SK-N-SH (cell line): ENCODE measurements at regions not wholly inside any gene's neighbourhood (a gene's known extent, or its start where the extent isn't known, plus 50 kb on each side); places are given as distances from the start of the nearest gene placed in this dataset.
"Not testable (repeated sequence)": the region's sequence is repeated elsewhere in the genome, so short reads cannot be mapped to it uniquely, and the experiment has no call there.

Experiments
- CTCF ChIA-PET: fragments of 300-600, 350-600 bp; formaldehyde crosslinking; extraction: SDS; loops from one replicate; lab custom pipeline; 2021; lab: Yijun Ruan, JAX
- POLR2A ChIA-PET: fragments of 350-600 bp; sonication (Branson Sonifier 250); formaldehyde crosslinking; extraction: SDS; loops from one replicate; lab custom pipeline; 2020; ENCODE audit warnings: antibody characterized with exemption, inconsistent platforms; lab: Yijun Ruan, JAX
- DNase-seq: peaks from one replicate; pipeline ENCODE4 v3.0.0; 2012
- H2AFZ ChIP-seq: fragments of 200-600 bp; sonication (generic); 2 replicates; pipeline ENCODE4 v1.8.1; 2016; ENCODE audit warnings: antibody characterized with exemption, mild to moderate bottlenecking, low read depth
- H3F3A ChIP-seq: fragments of 200-600 bp; sonication (generic); replicated peaks from 2 replicates; pipeline ENCODE3; 2016; ENCODE audit warnings: antibody characterized with exemption, mild to moderate bottlenecking; ENCODE audit not compliant: insufficient read depth
- H3K27ac ChIP-seq, 2 experiments: fragments of 200-500 bp in 1 of 2; fragments of 200-600 bp in 1 of 2; sonication (Bioruptor generic) in 1 of 2; sonication (generic), shearing (Covaris generic) in 1 of 2; 2 replicates each; pipeline versions ENCODE4 v1.5.1 to v1.6.1; 2014 to 2016; ENCODE audit warnings: low read depth in 2 of 2, inconsistent platforms in 1 of 2, low read length in 1 of 2, mild to moderate bottlenecking in 1 of 2, mixed read lengths in 1 of 2
- H3K27me3 ChIP-seq: fragments of 200-600 bp; sonication (generic), shearing (Covaris generic); 2 replicates; pipeline ENCODE4 v1.6.1; 2016; ENCODE audit warnings: mixed run types; ENCODE audit not compliant: insufficient read depth
- H3K36me3 ChIP-seq, 2 experiments: fragments of 200-500 bp in 1 of 2; fragments of 200-600 bp in 1 of 2; sonication (Bioruptor generic) in 1 of 2; sonication (generic) in 1 of 2; replicated peaks in 1 of 2; 2 replicates each; pipeline versions ENCODE3 to v1.5.1; 2014 to 2016; ENCODE audit warnings: low read length in 1 of 2, mild to moderate bottlenecking in 1 of 2; ENCODE audit not compliant: insufficient read depth in 2 of 2, control insufficient read depth in 1 of 2
- H3K4me1 ChIP-seq, 2 experiments: fragments of 200-500 bp in 1 of 2; fragments of 200-600 bp in 1 of 2; sonication (Bioruptor generic) in 1 of 2; sonication (generic), shearing (Covaris generic) in 1 of 2; 2 replicates each; pipeline versions ENCODE4 v1.5.1 to v1.6.1; 2014 to 2016; ENCODE audit warnings: low read depth in 1 of 2, low read length in 1 of 2, mixed run types in 1 of 2; ENCODE audit not compliant: insufficient read depth in 2 of 2, control insufficient read depth in 1 of 2
- H3K4me2 ChIP-seq: fragments of 200-600 bp; sonication (generic), shearing (Covaris generic); 2 replicates; pipeline ENCODE4 v1.6.1; 2017; ENCODE audit warnings: mixed run types
- H3K4me3 ChIP-seq, 2 experiments: fragments of 200-500 bp in 1 of 2; fragments of 200-600 bp in 1 of 2; sonication (Bioruptor generic) in 1 of 2; sonication (generic), shearing (Covaris generic) in 1 of 2; 2 replicates each; pipeline versions ENCODE4 v1.5.1 to v1.8.1; 2014 to 2016; ENCODE audit warnings: low read depth in 2 of 2, inconsistent platforms in 1 of 2, low read length in 1 of 2, mild to moderate bottlenecking in 1 of 2, mixed read lengths in 1 of 2, moderate library complexity in 1 of 2
- H3K79me2 ChIP-seq: fragments of 200-600 bp; sonication (generic); 2 replicates; pipeline ENCODE4 v1.8.1; 2017; ENCODE audit warnings: mild to moderate bottlenecking; ENCODE audit not compliant: insufficient read depth
- H3K9ac ChIP-seq: fragments of 200-600 bp; sonication (generic); 2 replicates; pipeline ENCODE4 v1.6.1; 2017; ENCODE audit warnings: mixed run types
- H3K9me2 ChIP-seq: fragments of 200-600 bp; sonication (generic); 2 replicates; pipeline ENCODE4 v1.6.1; 2017; ENCODE audit warnings: mixed run types
- H3K9me3 ChIP-seq: fragments of 200-600 bp; sonication (generic); 2 replicates; pipeline ENCODE4 v1.6.1; 2017; ENCODE audit warnings: mixed run types, mild to moderate bottlenecking, moderate library complexity
- H4K20me1 ChIP-seq: fragments of 200-600 bp; sonication (generic); 2 replicates; pipeline ENCODE4 v1.6.1; 2017; ENCODE audit warnings: mild to moderate bottlenecking, mixed run types; ENCODE audit not compliant: insufficient read depth
- CHD2 ChIP-seq: fragments of 150-350 bp; IDR thresholded peaks from 2 replicates; pipeline ENCODE4 v1.6.1; 2018; ENCODE audit warnings: low read length; ENCODE audit not compliant: partially characterized antibody
- EZH2phosphoT487 ChIP-seq: fragments of 200-600 bp; sonication (generic); IDR thresholded peaks from 2 replicates; pipeline ENCODE4 v1.6.1; 2017; ENCODE audit warnings: low read depth, mixed run types, mild to moderate bottlenecking, antibody characterized with exemption, moderate library complexity, borderline replicate concordance
- FOXJ3 ChIP-seq: sonication (generic); formaldehyde crosslinking; IDR thresholded peaks from 2 replicates; pipeline ENCODE4 v1.5.1; 2020; ENCODE audit warnings: mild to moderate bottlenecking, missing genetic modification reagents
- FOXM1 ChIP-seq: IDR thresholded peaks from 2 replicates; pipeline ENCODE4 v1.4.0; 2012; ENCODE audit warnings: low read depth, mild to moderate bottlenecking
- JUND ChIP-seq: IDR thresholded peaks from 2 replicates; pipeline ENCODE4 v1.4.0; 2012
- NRF1 ChIP-seq: IDR thresholded peaks from 2 replicates; pipeline ENCODE4 v1.6.1; 2012; ENCODE audit warnings: low read depth, mild to moderate bottlenecking, low read length
- RAD21 ChIP-seq: IDR thresholded peaks from 2 replicates; pipeline ENCODE4 v1.6.1; 2012; ENCODE audit warnings: mild to moderate bottlenecking, low read length
- RCOR1 ChIP-seq: fragments of 150-350 bp; IDR thresholded peaks from 2 replicates; pipeline ENCODE4 v1.6.1; 2017; ENCODE audit warnings: antibody characterized with exemption, low read length
- RXRA ChIP-seq: IDR thresholded peaks from 2 replicates; pipeline ENCODE4 v1.4.0; 2012; ENCODE audit warnings: low read depth, mild to moderate bottlenecking, borderline replicate concordance
- SIN3A ChIP-seq: IDR thresholded peaks from 2 replicates; pipeline ENCODE4 v1.6.1; 2012; ENCODE audit warnings: low read depth, mild to moderate bottlenecking, low read length, moderate library complexity, borderline replicate concordance
- TAF1 ChIP-seq: IDR thresholded peaks from 2 replicates; pipeline ENCODE4 v1.6.1; 2012; ENCODE audit warnings: low read depth, mild to moderate bottlenecking, low read length, moderate library complexity, borderline replicate concordance
- TEAD4 ChIP-seq: IDR thresholded peaks from 2 replicates; pipeline ENCODE4 v1.4.0; 2012; ENCODE audit warnings: mild to moderate bottlenecking, borderline replicate concordance; ENCODE audit not compliant: insufficient read depth
- USF1 ChIP-seq: IDR thresholded peaks from 2 replicates; pipeline ENCODE4 v1.4.0; 2012; ENCODE audit warnings: low read depth, borderline replicate concordance
- ZBTB33 ChIP-seq: IDR thresholded peaks from 2 replicates; pipeline ENCODE4 v1.4.0; 2012; ENCODE audit warnings: low read depth, borderline replicate concordance
- WGBS: methylation state at CpG from one replicate; pipeline ENCODE4 v1.1.6; 2017; ENCODE audit warnings: low lambda C conversion rate; 5-methylcytosine and 5-hydroxymethylcytosine counted together
- TF ChIP-seq, protein P1 (sequence below): fragments of 150-350 bp; IDR thresholded peaks from 2 replicates; pipeline ENCODE4 v1.6.1; 2017; ENCODE audit warnings: antibody characterized with exemption, low read length, low read depth, borderline replicate concordance
- TF ChIP-seq, protein P2 (sequence below): IDR thresholded peaks from 2 replicates; pipeline ENCODE4 v1.4.0; 2012; ENCODE audit warnings: low read depth
- TF ChIP-seq, protein P3 (sequence below): fragments of 150-350 bp; IDR thresholded peaks from 2 replicates; pipeline ENCODE4 v1.6.1; 2016; ENCODE audit warnings: mild to moderate bottlenecking, low read depth, low read length

DNA sequence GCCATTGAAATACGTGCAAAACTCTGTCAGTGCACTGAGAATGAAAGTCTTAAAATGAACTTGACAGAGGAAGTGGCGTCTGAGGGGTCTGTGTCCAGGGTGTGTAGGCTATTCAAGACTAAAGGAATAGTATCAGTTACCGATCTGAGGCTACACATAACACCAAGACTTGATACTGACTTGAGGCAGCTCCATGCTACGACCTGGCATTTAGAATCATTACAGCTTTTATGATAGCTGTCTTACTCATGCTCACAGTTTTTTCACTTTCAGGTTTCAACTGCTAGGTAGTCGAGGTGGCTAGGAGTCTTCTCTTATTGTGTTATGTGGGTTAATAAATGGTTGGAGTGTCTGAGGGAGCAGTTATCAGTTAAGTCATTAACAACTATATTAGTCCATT is 92.8 kb upstream of the SLCO6A1 start:
- H3K4me3 ChIP-seq: no peak overlapping the region
- H3K27me3 ChIP-seq: no peaks in the 10 kb centered on the region
- POLR2A ChIA-PET: no interaction called here
- no peaks in the 10 kb centered on the region for H3K9me3 ChIP-seq
- H3K4me2 ChIP-seq: no peak overlapping the region
- H3K36me3 ChIP-seq: no peaks in the 10 kb centered on the region
- H3K27ac ChIP-seq: no peak overlapping the region
- no peaks in the 10 kb centered on the region for H3K9me2 ChIP-seq
- no peak overlapping the region for H3K9ac ChIP-seq
- H3K4me1 ChIP-seq: no peaks in the 10 kb centered on the region; a peak in 2 of 4 replicates
- CTCF ChIA-PET: interaction anchor here (1.0 kb wide), 1 partner anchor 548 kb away, joined by 3 read pairs; no protein-coding TSS in a partner anchor
- DNase-seq: no peak
- TF ChIP-seq NRF1 (no peak), RXRA (no peak), EZH2phosphoT487 (no peak), CHD2 (no peak), TEAD4 (no peak), RAD21 (no peak), FOXJ3 (CRISPR knock-in tag) (no peak), FOXM1 (no peak), JUND (no peak), SIN3A (no peak), RCOR1 (no peak), TAF1 (no peak), USF1 (no peak), ZBTB33 (no peak)
- TF ChIP-seq, protein P1, sequence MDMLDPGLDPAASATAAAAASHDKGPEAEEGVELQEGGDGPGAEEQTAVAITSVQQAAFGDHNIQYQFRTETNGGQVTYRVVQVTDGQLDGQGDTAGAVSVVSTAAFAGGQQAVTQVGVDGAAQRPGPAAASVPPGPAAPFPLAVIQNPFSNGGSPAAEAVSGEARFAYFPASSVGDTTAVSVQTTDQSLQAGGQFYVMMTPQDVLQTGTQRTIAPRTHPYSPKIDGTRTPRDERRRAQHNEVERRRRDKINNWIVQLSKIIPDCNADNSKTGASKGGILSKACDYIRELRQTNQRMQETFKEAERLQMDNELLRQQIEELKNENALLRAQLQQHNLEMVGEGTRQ: no peak
- TF ChIP-seq, protein P2, sequence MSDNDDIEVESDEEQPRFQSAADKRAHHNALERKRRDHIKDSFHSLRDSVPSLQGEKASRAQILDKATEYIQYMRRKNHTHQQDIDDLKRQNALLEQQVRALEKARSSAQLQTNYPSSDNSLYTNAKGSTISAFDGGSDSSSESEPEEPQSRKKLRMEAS: no peak
- TF ChIP-seq, protein P3, sequence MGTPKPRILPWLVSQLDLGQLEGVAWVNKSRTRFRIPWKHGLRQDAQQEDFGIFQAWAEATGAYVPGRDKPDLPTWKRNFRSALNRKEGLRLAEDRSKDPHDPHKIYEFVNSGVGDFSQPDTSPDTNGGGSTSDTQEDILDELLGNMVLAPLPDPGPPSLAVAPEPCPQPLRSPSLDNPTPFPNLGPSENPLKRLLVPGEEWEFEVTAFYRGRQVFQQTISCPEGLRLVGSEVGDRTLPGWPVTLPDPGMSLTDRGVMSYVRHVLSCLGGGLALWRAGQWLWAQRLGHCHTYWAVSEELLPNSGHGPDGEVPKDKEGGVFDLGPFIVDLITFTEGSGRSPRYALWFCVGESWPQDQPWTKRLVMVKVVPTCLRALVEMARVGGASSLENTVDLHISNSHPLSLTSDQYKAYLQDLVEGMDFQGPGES: no peak
- no peak overlapping the region for H2AFZ ChIP-seq
- H3F3A ChIP-seq: peaks cover 4% of the 10 kb centered on the region
- H4K20me1 ChIP-seq: no peaks in the 10 kb centered on the region
- H3K79me2 ChIP-seq: no peaks in the 10 kb centered on the region
- WGBS: 60% methylated on average over 5 of the region's 5 CpGs

DNA sequence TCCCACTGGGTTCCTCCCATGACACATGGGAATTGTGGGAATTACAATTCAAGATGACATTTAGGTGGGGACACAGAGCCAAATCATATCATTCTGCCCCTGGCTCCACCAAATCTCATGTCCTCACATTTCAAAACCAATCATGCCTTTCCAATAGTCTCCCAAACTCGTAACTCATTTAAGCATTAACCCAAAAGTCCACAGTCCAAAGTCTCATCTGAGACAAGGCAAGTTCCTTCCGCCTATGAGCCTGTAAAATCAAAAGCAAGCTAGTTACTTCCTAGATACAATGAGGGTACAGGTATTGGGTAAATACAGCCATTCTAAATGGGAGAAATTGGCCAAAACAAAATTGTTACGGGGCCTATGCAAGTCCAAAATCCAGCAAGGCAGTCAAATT is 93.8 kb upstream of the SLCO6A1 start:
- H3K36me3 ChIP-seq, H3K27me3 ChIP-seq, DNase-seq, H3K9ac ChIP-seq, H3K79me2 ChIP-seq, H3K27ac ChIP-seq, H3K4me2 ChIP-seq, CTCF ChIA-PET, H3K9me2 ChIP-seq, H4K20me1 ChIP-seq, POLR2A ChIA-PET, H3K9me3 ChIP-seq, H2AFZ ChIP-seq, H3K4me1 ChIP-seq, H3K4me3 ChIP-seq, H3F3A ChIP-seq: not testable (repeated sequence)
- 89% methylated on average over 3 of the region's 3 CpGs for WGBS
